GM19468 (cell line): ENCODE measurements at regions not wholly inside any gene's neighbourhood (a gene's known extent, or its start where the extent isn't known, plus 50 kb on each side); places are given as distances from the start of the nearest gene placed in this dataset.
A peak's percentile ranks its signal among the peaks of the same experiment; 100 is the strongest.

Source experiments
- ATAC-seq: cut with Tn5 transposase; IDR thresholded peaks from one replicate; pipeline ENCODE4 v1.9.1; 2021; ENCODE audit warnings: mild to moderate bottlenecking, moderate library complexity, moderate number of reproducible peaks; ENCODE audit not compliant: unreplicated experiment; ENCODE audit errors: extremely low read depth

- no peak for ATAC-seq
Measured at GRCh38 chr12:125402874-125403789, 337.9 kb downstream of the AACS start.

GRCh38 chr12:125403843-125404242, 338.6 kb downstream of the AACS start:
- ATAC-seq = no peak

- ATAC-seq = no peak
Measured at GRCh38 chr12:125406131-125406530, 340.9 kb downstream of the AACS start.

GRCh38 chr12:125408718-125409117, 343.5 kb downstream of the AACS start:
- no peak for ATAC-seq

- no peak for ATAC-seq
Measured at GRCh38 chr12:125412506-125412905, 347.3 kb downstream of the AACS start.

- ATAC-seq = no peak
Measured at GRCh38 chr12:125417446-125417845, 352.2 kb downstream of the AACS start.

- peak; percentile 51 for ATAC-seq
Measured at GRCh38 chr12:125418902-125419564, 353.8 kb downstream of the AACS start.

GRCh38 chr12:125424909-125425308, 359.7 kb downstream of the AACS start:
- ATAC-seq = no peak

GRCh38 chr12:125431516-125431915, 366.3 kb downstream of the AACS start:
- ATAC-seq = no peak

- no peak for ATAC-seq
Measured at GRCh38 chr12:125434131-125434530, 368.9 kb downstream of the AACS start.

GRCh38 chr12:125434936-125435443, 369.8 kb downstream of the AACS start:
- ATAC-seq = peak; percentile 41

- ATAC-seq = no peak
Measured at GRCh38 chr12:125435871-125436270, 370.6 kb downstream of the AACS start.

GRCh38 chr12:125436686-125437085, 371.5 kb downstream of the AACS start:
- no peak for ATAC-seq

GRCh38 chr12:125440399-125440798, 375.2 kb downstream of the AACS start:
- no peak for ATAC-seq

- no peak for ATAC-seq
Measured at GRCh38 chr12:125443341-125443740, 378.1 kb downstream of the AACS start.

GRCh38 chr12:125451408-125451807, 386.2 kb downstream of the AACS start:
- no peak for ATAC-seq

GRCh38 chr12:125453751-125454150, 388.5 kb downstream of the AACS start:
- ATAC-seq = no peak

GRCh38 chr12:125454291-125454690, 389.1 kb downstream of the AACS start:
- ATAC-seq = no peak

GRCh38 chr12:125454786-125455480, 389.7 kb downstream of the AACS start:
- no peak for ATAC-seq

- ATAC-seq = no peak
Measured at GRCh38 chr12:125455556-125455955, 390.3 kb downstream of the AACS start.
